Activated CD8-positive, alpha-beta memory T cell treated with anti-CD3 and anti-CD28 coated beads, Interleukin-2, amount 50 U/mL, for 48 hours (primary cell): ENCODE measurements at regions not wholly inside any gene's neighbourhood (a gene's known extent, or its start where the extent isn't known, plus 50 kb on each side); places are given as distances from the start of the nearest gene placed in this dataset.
A peak's percentile ranks its signal among the peaks of the same experiment; 100 is the strongest.
"Not testable (repeated sequence)": the region's sequence is repeated elsewhere in the genome, so short reads cannot be mapped to it uniquely, and the experiment has no call there.

Experiments used
- DNase-seq: peaks from one replicate; pipeline ENCODE4 v3.0.0-alpha.2; 2020

- DNase-seq: not testable (repeated sequence)
Observed at GRCh38 chr3:130151555-130151954, 69.9 kb downstream of the ALG1L2 start.

- DNase-seq: not testable (repeated sequence)
Observed at GRCh38 chr3:130153247-130153646, 71.6 kb downstream of the ALG1L2 start.

- DNase-seq: not testable (repeated sequence)
Observed at GRCh38 chr3:130155464-130155863, 73.8 kb downstream of the ALG1L2 start.

GRCh38 chr3:130166856-130167255, 85.2 kb downstream of the ALG1L2 start:
- DNase-seq: not testable (repeated sequence)

- not testable (repeated sequence) for DNase-seq
Observed at GRCh38 chr3:130175195-130175594, 93.6 kb downstream of the ALG1L2 start.

GRCh38 chr3:130176476-130177256, 95.0 kb downstream of the ALG1L2 start:
- DNase-seq: not testable (repeated sequence)

- not testable (repeated sequence) for DNase-seq
Observed at GRCh38 chr3:130178835-130179234, 97.2 kb downstream of the ALG1L2 start.

- peak; percentile 57 for DNase-seq
Observed at GRCh38 chr3:130179353-130179970, 97.8 kb downstream of the ALG1L2 start.

- DNase-seq: not testable (repeated sequence)
Observed at GRCh38 chr3:130182475-130182874, 100.8 kb downstream of the ALG1L2 start.

- not testable (repeated sequence) for DNase-seq
Observed at GRCh38 chr3:130183689-130184088, 102.1 kb downstream of the ALG1L2 start.

- DNase-seq: not testable (repeated sequence)
Observed at GRCh38 chr3:130184152-130185024, 102.8 kb downstream of the ALG1L2 start.

- not testable (repeated sequence) for DNase-seq
Observed at GRCh38 chr3:130201272-130201671, 119.6 kb downstream of the ALG1L2 start.

GRCh38 chr3:130203633-130204032, 122.0 kb downstream of the ALG1L2 start:
- DNase-seq: not testable (repeated sequence)

- no peak for DNase-seq
Observed at GRCh38 chr3:130227540-130227939, 117.9 kb upstream of the COL6A5 start.

GRCh38 chr3:130242850-130243569, 102.5 kb upstream of the COL6A5 start:
- DNase-seq: no peak

- DNase-seq: no peak
Observed at GRCh38 chr3:130243808-130244207, 101.7 kb upstream of the COL6A5 start.

- DNase-seq: no peak
Observed at GRCh38 chr3:130250982-130251381, 94.5 kb upstream of the COL6A5 start.

GRCh38 chr3:130255442-130255841, 90.0 kb upstream of the COL6A5 start:
- DNase-seq: no peak

GRCh38 chr3:130256821-130257340, 88.6 kb upstream of the COL6A5 start:
- DNase-seq: no peak

- no peak for DNase-seq
Observed at GRCh38 chr3:130258532-130258952, 86.9 kb upstream of the COL6A5 start.

GRCh38 chr3:130259166-130259874, 86.2 kb upstream of the COL6A5 start:
- no peak for DNase-seq

GRCh38 chr3:130260918-130261317, 84.6 kb upstream of the COL6A5 start:
- no peak for DNase-seq
